GM23338 (cell line): ENCODE measurements at regions not wholly inside any gene's neighbourhood (a gene's known extent, or its start where the extent isn't known, plus 50 kb on each side); places are given as distances from the start of the nearest gene placed in this dataset.

Experiments
- ATAC-seq: fragments of 200-7000 bp; cut with Tn5 transposase; 3 replicates; pipeline ENCODE4 v1.9.1; 2020
- DNase-seq: peaks from one replicate; pipeline ENCODE4 v3.0.0-alpha.2; 2015; ENCODE audit warnings: low spot score
- H2AFZ ChIP-seq: fragments of 200-600 bp; sonication (generic); 2 replicates; pipeline ENCODE4 v1.8.0; 2016; ENCODE audit warnings: antibody characterized with exemption, mild to moderate bottlenecking, moderate library complexity
- H3F3A ChIP-seq: fragments of 200-600 bp; sonication (generic); replicated peaks from 2 replicates; pipeline ENCODE4 v1.8.0; 2017; ENCODE audit warnings: antibody characterized with exemption, mixed run types, low read depth
- H3K27ac ChIP-seq: fragments of 200-600 bp; sonication (generic); 2 replicates; pipeline ENCODE4 v1.6.1; 2016; ENCODE audit warnings: low read depth
- H3K27me3 ChIP-seq: fragments of 200-600 bp; sonication (generic); 2 replicates; pipeline ENCODE4 v1.8.0; 2016; ENCODE audit warnings: mild to moderate bottlenecking, mixed run types, moderate library complexity; ENCODE audit not compliant: insufficient read depth
- H3K36me3 ChIP-seq: fragments of 200-600 bp; sonication (generic); 2 replicates; pipeline ENCODE4 v1.8.0; 2016; ENCODE audit warnings: mild to moderate bottlenecking; ENCODE audit not compliant: insufficient read depth
- H3K4me1 ChIP-seq: fragments of 200-600 bp; sonication (generic); 2 replicates; pipeline ENCODE4 v1.8.0; 2016; ENCODE audit warnings: mild to moderate bottlenecking, moderate library complexity; ENCODE audit not compliant: insufficient read depth
- H3K4me2 ChIP-seq: fragments of 200-600 bp; sonication (generic); 2 replicates; pipeline ENCODE4 v1.7.1; 2017; ENCODE audit warnings: mixed run types
- H3K4me3 ChIP-seq: fragments of 200-600 bp; sonication (generic); 2 replicates; pipeline ENCODE4 v1.6.1; 2016; ENCODE audit warnings: mixed run types
- H3K79me2 ChIP-seq: fragments of 200-600 bp; sonication (generic); replicated peaks from 2 replicates; pipeline ENCODE4 v1.8.0; 2017; ENCODE audit warnings: mild to moderate bottlenecking; ENCODE audit not compliant: insufficient read depth
- H3K9me2 ChIP-seq: fragments of 200-600 bp; sonication (generic); 2 replicates; pipeline ENCODE4 v1.8.0; 2017; ENCODE audit not compliant: insufficient read depth
- H4K20me1 ChIP-seq: fragments of 200-600 bp; sonication (generic); replicated peaks from 2 replicates; pipeline ENCODE4 v1.8.0; 2017; ENCODE audit warnings: mild to moderate bottlenecking; ENCODE audit not compliant: insufficient read depth
- H3K27ac Mint-ChIP-seq: 2 replicates; pipeline ENCODE4 v1.8.0; 2020; ENCODE audit warnings: inconsistent platforms, mild to moderate bottlenecking, moderate library complexity, mixed read lengths
- H3K27me3 Mint-ChIP-seq: 3 replicates; pipeline ENCODE4 v1.8.0; 2022; ENCODE audit warnings: low read depth, mild to moderate bottlenecking, moderate library complexity, mixed read lengths, inconsistent platforms; ENCODE audit not compliant: insufficient read depth, poor library complexity
- H3K36me3 Mint-ChIP-seq: 3 replicates; pipeline ENCODE4 v1.8.0; 2021; ENCODE audit warnings: low read depth, mild to moderate bottlenecking, inconsistent platforms, moderate library complexity, mixed read lengths
- H3K4me1 Mint-ChIP-seq: 3 replicates; pipeline ENCODE4 v1.8.0; 2020; ENCODE audit warnings: mild to moderate bottlenecking, inconsistent platforms, mixed read lengths
- H3K4me3 Mint-ChIP-seq: 3 replicates; pipeline ENCODE4 v1.8.0; 2021; ENCODE audit warnings: moderate library complexity, mild to moderate bottlenecking, inconsistent platforms, mixed read lengths
- H3K9me3 Mint-ChIP-seq: 3 replicates; pipeline ENCODE4 v1.8.0; 2020; ENCODE audit warnings: moderate library complexity, mild to moderate bottlenecking, inconsistent platforms, mixed read lengths
- CREB1 ChIP-seq: fragments of 250-450 bp; sonication (Bioruptor Pico); IDR thresholded peaks from 2 replicates; pipeline ENCODE4 v1.5.0; 2020; ENCODE audit warnings: low read depth, mild to moderate bottlenecking, moderate library complexity
- CTCF ChIP-seq, 2 experiments: fragments of 200-600 bp in 1 of 2; sonication (generic) in 1 of 2; conservative IDR thresholded peaks; 2 replicates each; pipeline versions ENCODE4 v1.5.1 to v1.6.1; 2016 to 2017; ENCODE audit warnings: antibody characterized with exemption in 2 of 2, low read depth in 2 of 2, mild to moderate bottlenecking in 2 of 2, moderate library complexity in 1 of 2
- ETS1 ChIP-seq: IDR thresholded peaks from 2 replicates; pipeline ENCODE4 v1.6.1; 2016; ENCODE audit warnings: antibody characterized with exemption
- EZH2 ChIP-seq: fragments of 200-600 bp; sonication (generic); IDR thresholded peaks from one replicate; pipeline ENCODE4 v1.8.0; 2017; ENCODE audit warnings: antibody characterized with exemption, mild to moderate bottlenecking, low read depth; ENCODE audit not compliant: unreplicated experiment
- EZH2phosphoT487 ChIP-seq: fragments of 200-600 bp; sonication (generic); IDR thresholded peaks from one replicate; pipeline ENCODE4 v1.8.1; 2018; ENCODE audit warnings: antibody characterized with exemption; ENCODE audit not compliant: unreplicated experiment
- JUNB ChIP-seq: IDR thresholded peaks from one replicate; pipeline ENCODE4 v1.6.1; 2016; ENCODE audit warnings: antibody characterized with exemption; ENCODE audit not compliant: unreplicated experiment
- NANOG ChIP-seq: IDR thresholded peaks from 2 replicates; pipeline ENCODE4 v1.6.1; 2016; ENCODE audit warnings: antibody characterized with exemption, borderline replicate concordance
- POLR2AphosphoS5 ChIP-seq: IDR thresholded peaks from 2 replicates; pipeline ENCODE4 v1.6.1; 2016; ENCODE audit warnings: antibody characterized with exemption, low read depth
- REST ChIP-seq: IDR thresholded peaks from one replicate; pipeline ENCODE4 v1.6.1; 2018; ENCODE audit warnings: antibody characterized with exemption; ENCODE audit not compliant: unreplicated experiment
- STAT1 ChIP-seq: IDR thresholded peaks from one replicate; pipeline ENCODE4 v1.6.1; 2016; ENCODE audit warnings: antibody characterized with exemption; ENCODE audit not compliant: unreplicated experiment
- ZNF114 ChIP-seq: fragments of 250-450 bp; sonication (Bioruptor Pico); IDR thresholded peaks from 2 replicates; pipeline ENCODE4 v1.5.0; 2020; ENCODE audit warnings: mild to moderate bottlenecking, moderate library complexity
- ZNF331 ChIP-seq: fragments of 250-450 bp; sonication (Bioruptor Pico); IDR thresholded peaks from 2 replicates; pipeline ENCODE4 v1.5.0; 2020; ENCODE audit warnings: low read depth, mild to moderate bottlenecking, moderate library complexity
- ZNF462 ChIP-seq: fragments of 250-450 bp; sonication (Bioruptor Pico); IDR thresholded peaks from 2 replicates; pipeline ENCODE4 v1.5.0; 2020; ENCODE audit warnings: mild to moderate bottlenecking, moderate library complexity

DNA sequence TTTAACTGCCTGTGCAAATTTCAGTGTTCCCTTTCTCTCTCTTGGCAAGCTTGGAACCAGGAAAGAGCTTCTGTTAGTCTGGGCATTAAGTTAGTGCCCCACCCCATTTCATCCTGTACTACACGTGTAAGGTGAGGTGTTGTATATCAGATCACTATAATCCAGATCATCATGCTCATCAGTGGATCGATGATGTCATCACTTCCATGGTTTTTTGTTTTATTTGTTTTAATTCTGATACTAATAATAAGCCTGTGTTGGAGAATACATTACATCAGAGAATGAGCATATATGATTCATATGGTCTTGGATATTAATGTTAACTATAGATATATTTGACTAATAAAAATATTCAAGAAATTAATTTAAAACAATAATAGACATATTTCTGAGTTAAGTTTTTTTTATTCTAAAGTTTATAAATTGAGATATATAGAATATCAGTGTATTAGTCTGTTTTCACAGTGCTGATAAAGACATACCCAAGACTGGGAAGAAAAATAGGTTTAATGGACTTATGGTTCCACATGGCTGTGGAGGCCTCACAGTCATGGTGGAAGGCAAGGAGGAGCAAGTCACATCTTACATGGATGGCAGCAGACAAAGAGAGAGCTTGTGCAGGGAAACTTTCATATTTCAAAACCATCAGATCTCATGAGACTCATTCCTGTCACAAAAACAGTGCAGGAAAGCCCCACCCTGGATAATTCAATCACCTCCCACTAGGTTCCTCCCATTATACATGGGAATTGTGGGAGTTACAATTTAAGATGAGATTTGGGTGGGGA is 588.3 kb upstream of the B3GALT2 start:
- Mint-ChIP-seq H3K4me3 (no peak overlapping the region), H3K27ac (no peak overlapping the region), H3K4me1 (no peaks in the 10 kb centered on the region), H3K9me3 (peaks cover 27% of the 10 kb centered on the region), H3K27me3 (no peaks in the 10 kb centered on the region), H3K36me3 (peaks cover 22% of the 10 kb centered on the region)
- ATAC-seq (no peak), DNase-seq (no peak)
- no peak for TF ChIP-seq ZNF462
- no peak for TF ChIP-seq CREB1 (CRISPR knock-in tag)
- TF ChIP-seq EZH2phosphoT487 = no peak
- no peak for TF ChIP-seq JUNB
- TF ChIP-seq REST = no peak
- TF ChIP-seq STAT1 = no peak
- no peak for TF ChIP-seq EZH2
- TF ChIP-seq CTCF (conservative IDR thresholded peaks at IDR 0.05; ENCODE audit: low read depth in 2 of 2) = no peak
- no peak for TF ChIP-seq ZNF114 (CRISPR knock-in tag)
- no peak for TF ChIP-seq POLR2AphosphoS5
- TF ChIP-seq NANOG = no peak
- TF ChIP-seq ZNF331 (CRISPR knock-in tag) = no peak
- TF ChIP-seq ETS1 = no peak
- Histone ChIP-seq H3K9me2 (no peaks in the 10 kb centered on the region), H3K79me2 (no peaks in the 10 kb centered on the region), H4K20me1 (no peaks in the 10 kb centered on the region), H3F3A (no peaks in the 10 kb centered on the region), H3K27me3 (no peaks in the 10 kb centered on the region), H3K4me3 (no peak overlapping the region), H2AFZ (no peak overlapping the region), H3K27ac (no peak overlapping the region), H3K36me3 (0 out of 2 replicates have a peak, but pooled peaks cover 3% of the 10 kb centered on the region), H3K4me1 (no peaks in the 10 kb centered on the region), H3K4me2 (no peak overlapping the region)
